ENCODE measurements at regions not wholly inside any gene's neighbourhood (a gene's known extent, or its start where the extent isn't known, plus 50 kb on each side); places are given as distances from the start of the nearest gene placed in this dataset.

DNA sequence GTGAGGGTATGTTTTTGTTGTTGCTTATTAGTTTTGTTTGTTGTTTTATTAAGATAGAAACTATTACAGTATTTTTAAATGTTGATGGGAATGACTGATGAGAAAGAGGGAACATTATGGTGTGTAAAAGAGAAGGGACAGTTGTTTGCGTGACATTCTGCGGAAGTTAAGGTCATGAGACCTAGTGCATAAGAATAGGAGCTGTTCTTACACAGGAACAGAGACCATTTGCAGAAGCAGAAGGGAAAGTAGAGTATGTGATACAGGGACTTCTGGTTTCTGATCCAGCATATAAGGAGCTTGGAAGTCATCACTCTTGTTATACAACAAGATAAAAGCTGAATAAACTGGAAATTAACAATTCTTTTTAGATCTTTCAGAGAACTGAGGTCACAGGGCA, 299.2 kb upstream of the API5 start:
- POLR2A ChIA-PET: no interaction called here
- TF ChIP-seq, protein P1, sequence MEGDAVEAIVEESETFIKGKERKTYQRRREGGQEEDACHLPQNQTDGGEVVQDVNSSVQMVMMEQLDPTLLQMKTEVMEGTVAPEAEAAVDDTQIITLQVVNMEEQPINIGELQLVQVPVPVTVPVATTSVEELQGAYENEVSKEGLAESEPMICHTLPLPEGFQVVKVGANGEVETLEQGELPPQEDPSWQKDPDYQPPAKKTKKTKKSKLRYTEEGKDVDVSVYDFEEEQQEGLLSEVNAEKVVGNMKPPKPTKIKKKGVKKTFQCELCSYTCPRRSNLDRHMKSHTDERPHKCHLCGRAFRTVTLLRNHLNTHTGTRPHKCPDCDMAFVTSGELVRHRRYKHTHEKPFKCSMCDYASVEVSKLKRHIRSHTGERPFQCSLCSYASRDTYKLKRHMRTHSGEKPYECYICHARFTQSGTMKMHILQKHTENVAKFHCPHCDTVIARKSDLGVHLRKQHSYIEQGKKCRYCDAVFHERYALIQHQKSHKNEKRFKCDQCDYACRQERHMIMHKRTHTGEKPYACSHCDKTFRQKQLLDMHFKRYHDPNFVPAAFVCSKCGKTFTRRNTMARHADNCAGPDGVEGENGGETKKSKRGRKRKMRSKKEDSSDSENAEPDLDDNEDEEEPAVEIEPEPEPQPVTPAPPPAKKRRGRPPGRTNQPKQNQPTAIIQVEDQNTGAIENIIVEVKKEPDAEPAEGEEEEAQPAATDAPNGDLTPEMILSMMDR (IDR thresholded peaks at IDR 0.05): no peak
- DNase-seq (no peak), ATAC-seq (no peak)
- Mint-ChIP-seq H3K4me3 (no peak overlapping the region), H3K27me3 (no peaks in the 10 kb centered on the region), H3K36me3 (ENCODE audit: low read depth) (no peaks in the 10 kb centered on the region), H3K27ac (no peak overlapping the region), H3K4me1 (ENCODE audit: low read depth) (no peaks in the 10 kb centered on the region), H3K9me3 (no peaks in the 10 kb centered on the region)
- CTCF ChIA-PET: no interaction called here
- intact Hi-C loops (cut with micrococcal nuclease): no loop called here

DNA sequence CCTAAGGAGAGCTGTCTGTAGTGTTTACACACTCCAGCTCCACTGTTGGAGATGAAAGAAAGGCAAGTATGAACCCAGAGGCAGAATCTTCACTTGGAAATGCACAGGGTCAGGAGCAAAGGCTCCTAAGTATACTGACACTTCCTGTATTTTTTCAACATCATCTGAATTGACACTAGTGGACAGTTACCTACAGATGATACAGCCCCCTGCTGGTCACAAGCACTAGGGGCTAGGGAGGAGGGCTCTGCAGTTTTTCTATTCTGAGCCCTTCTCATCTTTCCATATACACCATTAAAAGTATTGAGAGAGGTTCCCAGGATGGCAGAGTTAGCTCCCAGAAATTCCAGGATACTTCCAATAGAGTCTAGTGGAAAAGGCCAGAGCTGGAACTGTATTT, 290.3 kb upstream of the API5 start:
- DNase-seq (peak; percentile 2), ATAC-seq (no peak)
- POLR2A ChIA-PET: no interaction called here
- Mint-ChIP-seq H3K4me1 (ENCODE audit: low read depth) (no peaks in the 10 kb centered on the region), H3K36me3 (ENCODE audit: low read depth) (no peaks in the 10 kb centered on the region), H3K27me3 (no peaks in the 10 kb centered on the region), H3K9me3 (no peaks in the 10 kb centered on the region), H3K27ac (no peak overlapping the region), H3K4me3 (no peak overlapping the region)
- intact Hi-C loops (cut with micrococcal nuclease): no loop called here
- CTCF ChIA-PET: no interaction called here
- TF ChIP-seq, protein P1 (IDR thresholded peaks at IDR 0.05): no peak

- Mint-ChIP-seq H3K36me3 (ENCODE audit: low read depth) (no peaks in the 10 kb centered on the region), H3K27me3 (no peaks in the 10 kb centered on the region), H3K4me3 (no peak overlapping the region), H3K9me3 (peaks cover 4% of the 10 kb centered on the region), H3K27ac (no peak overlapping the region), H3K4me1 (ENCODE audit: low read depth) (no peaks in the 10 kb centered on the region)
- TF ChIP-seq, protein P1 (IDR thresholded peaks at IDR 0.05): no peak
- CTCF ChIA-PET: no interaction called here
- ATAC-seq (no peak), DNase-seq (no peak)
- POLR2A ChIA-PET: no interaction called here
- intact Hi-C loops (cut with micrococcal nuclease): no loop called here
Measured at GRCh38 chr11:43034341-43034740, 277.5 kb upstream of the API5 start.

GRCh38 chr11:43035086-43035485, 276.7 kb upstream of the API5 start:
- Mint-ChIP-seq H3K27me3 (no peaks in the 10 kb centered on the region), H3K9me3 (peaks cover 2% of the 10 kb centered on the region)
- ATAC-seq: no peak

GRCh38 chr11:43053638-43054412, 258.0 kb upstream of the API5 start:
- H3K27ac Mint-ChIP-seq: no peak overlapping the region
- no peak overlapping the region for H3K4me3 Mint-ChIP-seq
- no peaks in the 10 kb centered on the region for H3K4me1 Mint-ChIP-seq (ENCODE audit: low read depth)
- no peak for DNase-seq
- intact Hi-C loops (cut with micrococcal nuclease): no loop called here
- POLR2A ChIA-PET: no interaction called here
- H3K9me3 Mint-ChIP-seq: no peaks in the 10 kb centered on the region
- ATAC-seq: no peak
- H3K27me3 Mint-ChIP-seq: no peaks in the 10 kb centered on the region
- CTCF ChIA-PET: no interaction called here
- no peaks in the 10 kb centered on the region for H3K36me3 Mint-ChIP-seq (ENCODE audit: low read depth)
- TF ChIP-seq, protein P1 (IDR thresholded peaks at IDR 0.05): no peak

More at GRCh38 chr11:43035086-43035485, 276.7 kb upstream of the API5 start:
- DNase-seq: no peak
- POLR2A ChIA-PET: no interaction called here
- Mint-ChIP-seq H3K4me3 (no peak overlapping the region), H3K36me3 (ENCODE audit: low read depth) (no peaks in the 10 kb centered on the region), H3K4me1 (ENCODE audit: low read depth) (no peaks in the 10 kb centered on the region), H3K27ac (no peak overlapping the region)
- CTCF ChIA-PET: no interaction called here
- intact Hi-C loops (cut with micrococcal nuclease): no loop called here
- TF ChIP-seq, protein P1 (IDR thresholded peaks at IDR 0.05): no peak

Data from activated CD8-positive, alpha-beta T cell treated with anti-CD3 and anti-CD28 coated beads for 36 hours (primary cell).